Liver (tissue), 3 donors: ENCODE measurements at regions not wholly inside any gene's neighbourhood (a gene's known extent, or its start where the extent isn't known, plus 50 kb on each side); places are given as distances from the start of the nearest gene placed in this dataset.

ENCODE experiments used
- ATF3 ChIP-seq: IDR thresholded peaks from 2 replicates; pipeline ENCODE4 v1.6.1; 2016; ENCODE audit warnings: antibody characterized with exemption
- CTCF ChIP-seq: fragments of 150-350 bp; IDR thresholded peaks from 2 replicates; pipeline ENCODE4 v1.5.1; 2017; ENCODE audit warnings: improper control_type of control experiment, low read depth, low read length; ENCODE audit not compliant: missing input control
- FOXA1 ChIP-seq: IDR thresholded peaks from 2 replicates; pipeline ENCODE4 v1.6.1; 2016; ENCODE audit warnings: antibody characterized with exemption
- MAX ChIP-seq: IDR thresholded peaks from 2 replicates; pipeline ENCODE4 v1.6.1; 2016; ENCODE audit warnings: antibody characterized with exemption
- RAD21 ChIP-seq, 2 donors: IDR thresholded peaks; 2 replicates each; pipeline ENCODE4 v1.6.1; 2016; ENCODE audit warnings: antibody characterized with exemption in 2 of 2, mild to moderate bottlenecking in 2 of 2
- REST ChIP-seq: IDR thresholded peaks from 2 replicates; pipeline ENCODE4 v1.6.1; 2016; ENCODE audit warnings: antibody characterized with exemption, mild to moderate bottlenecking
- SP1 ChIP-seq: IDR thresholded peaks from 2 replicates; pipeline ENCODE4 v1.6.1; 2018; ENCODE audit warnings: antibody characterized with exemption, mild to moderate bottlenecking
- TAF1 ChIP-seq: conservative IDR thresholded peaks from 2 replicates; pipeline ENCODE4 v1.6.1; 2016; ENCODE audit warnings: antibody characterized with exemption, mild to moderate bottlenecking
- YY1 ChIP-seq: IDR thresholded peaks from 2 replicates; pipeline ENCODE4 v1.6.1; 2016; ENCODE audit warnings: antibody characterized with exemption, mild to moderate bottlenecking
- donor health status: healthy.
- donor health status: healthy.

GRCh38 chr2:230600285-230600684, 112.4 kb upstream of the CAB39 start:
- TF ChIP-seq CTCF = no peak
- no peak for TF ChIP-seq REST
- TF ChIP-seq SP1 = no peak
- TF ChIP-seq MAX = no peak
- no peak for TF ChIP-seq YY1
- TF ChIP-seq FOXA1 = no peak
- TF ChIP-seq RAD21 (IDR thresholded peaks at IDR 0.05) = no peak
- no peak for TF ChIP-seq TAF1
- no peak for TF ChIP-seq ATF3
